A673 (cell line): ENCODE measurements at regions not wholly inside any gene's neighbourhood (a gene's known extent, or its start where the extent isn't known, plus 50 kb on each side); places are given as distances from the start of the nearest gene placed in this dataset.

ENCODE experiments used
- BruUV-seq: library from RNA; stranded (reverse); fragments of 400-500 nt; replicated peaks from 2 replicates; lab custom pipeline; 2021; lab: Mats Ljungman, UMichigan
- CTCF ChIA-PET: fragments of 300-600 bp; sonication (Branson Sonifier 250); formaldehyde crosslinking; loops from one replicate; lab custom pipeline; 2022; ENCODE audit warnings: antibody characterized with exemption; lab: Charles Lee
- POLR2A ChIA-PET: fragments of 300-600 bp; sonication (Branson Sonifier 250); formaldehyde crosslinking; loops from one replicate; lab custom pipeline; 2022; ENCODE audit warnings: antibody characterized with exemption; ENCODE audit not compliant: low non-redundant PET; lab: Charles Lee
- DNase-seq: peaks from one replicate; pipeline ENCODE4 v3.0.0-alpha.2; 2015; ENCODE audit warnings: low spot score
- H3K27ac ChIP-seq: fragments of 200-600 bp; sonication (generic); 2 replicates; pipeline ENCODE4 v1.5.1; 2016; ENCODE audit warnings: mixed run types, low read depth, mild to moderate bottlenecking, mixed read lengths, antibody characterized with exemption, low read length; ENCODE audit not compliant: poor library complexity, severe bottlenecking
- H3K27me3 ChIP-seq: fragments of 200-600 bp; sonication (generic); replicated peaks from 2 replicates; pipeline ENCODE4 v1.6.1; 2017; ENCODE audit warnings: mixed run types, low read depth, mild to moderate bottlenecking, mixed read lengths, antibody characterized with exemption, low read length; ENCODE audit not compliant: insufficient read depth, poor library complexity
- H3K36me3 ChIP-seq: fragments of 200-600 bp; sonication (generic); 2 replicates; pipeline ENCODE4 v1.6.1; 2016; ENCODE audit warnings: mixed run types, mild to moderate bottlenecking, mixed read lengths, antibody characterized with exemption, low read length; ENCODE audit not compliant: insufficient read depth, poor library complexity, severe bottlenecking
- H3K4me1 ChIP-seq: fragments of 200-600 bp; sonication (generic); 2 replicates; pipeline ENCODE4 v1.6.1; 2017; ENCODE audit warnings: mixed run types, mild to moderate bottlenecking, mixed read lengths, antibody characterized with exemption, low read length; ENCODE audit not compliant: insufficient read depth, poor library complexity, severe bottlenecking
- H3K4me3 ChIP-seq: fragments of 200-600 bp; sonication (generic); 2 replicates; pipeline ENCODE4 v1.5.1; 2016; ENCODE audit warnings: low read depth, mixed run types, mild to moderate bottlenecking, mixed read lengths, low read length; ENCODE audit not compliant: poor library complexity, severe bottlenecking
- H3K9me3 ChIP-seq: fragments of 200-600 bp; sonication (generic); 2 replicates; pipeline ENCODE4 v1.6.1; 2016; ENCODE audit warnings: mixed run types, low read depth, mild to moderate bottlenecking, mixed read lengths, antibody characterized with exemption, low read length; ENCODE audit not compliant: poor library complexity, severe bottlenecking
- EZH2 ChIP-seq: fragments of 200-600 bp; sonication (generic); IDR thresholded peaks from 2 replicates; pipeline ENCODE4 v1.6.1; 2017; ENCODE audit warnings: borderline replicate concordance, low read depth, mild to moderate bottlenecking, mixed read lengths, antibody characterized with exemption, low read length; ENCODE audit not compliant: poor library complexity, severe bottlenecking
- intact Hi-C: fragments of 100-400 bp; cut with micrococcal nuclease; formaldehyde crosslinking; loops from one replicate; pipeline ENCODE4 v1.10.0; 2022; ENCODE audit not compliant: unreplicated experiment
- TF ChIP-seq, protein P1 (sequence below): fragments of 300-800, 200-600 bp; sonication (generic); conservative IDR thresholded peaks from 2 replicates; pipeline ENCODE4 v1.5.1; 2017; ENCODE audit warnings: low read depth, mild to moderate bottlenecking, antibody characterized with exemption, low read length, moderate library complexity, mixed read lengths

DNA sequence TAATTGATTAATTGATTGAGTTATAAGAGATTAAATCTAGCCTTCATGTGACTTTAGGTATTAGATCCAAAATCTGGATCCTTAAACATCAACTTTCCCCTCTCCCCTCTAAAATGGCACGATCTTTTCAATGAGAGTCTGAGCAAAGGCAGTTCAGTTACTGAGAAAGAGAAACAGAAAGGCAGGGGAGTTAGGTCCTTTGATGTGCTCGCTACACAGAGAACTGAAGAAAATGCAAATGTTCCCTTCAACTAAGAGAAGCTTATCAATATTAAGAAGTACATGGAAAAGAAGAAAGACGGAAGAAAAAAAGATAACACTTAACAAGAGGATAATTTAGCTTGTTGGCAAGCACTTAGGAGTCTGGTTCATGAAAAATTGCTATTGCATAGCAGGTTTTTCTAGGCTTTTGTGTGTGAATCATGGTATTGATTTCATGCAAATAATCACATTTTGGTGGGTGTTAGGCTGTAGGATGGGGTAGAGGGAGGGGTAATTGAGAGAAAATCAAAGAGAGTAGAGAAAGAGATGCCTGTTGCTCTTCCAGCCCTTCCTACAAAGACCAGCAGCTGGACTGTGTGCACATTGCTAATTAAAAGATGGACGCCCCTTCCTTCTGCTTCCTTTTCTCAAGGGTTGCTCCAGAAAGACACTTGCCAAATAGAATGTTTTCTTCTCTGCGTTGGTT, 307.6 kb upstream of the PLXNA2 start:
- no peak overlapping the region for H3K4me3 ChIP-seq
- no peaks in the 10 kb centered on the region for H3K9me3 ChIP-seq
- no peak overlapping the region for H3K27ac ChIP-seq
- peaks cover 28% of the 10 kb centered on the region for H3K27me3 ChIP-seq
- no peak for TF ChIP-seq EZH2
- TF ChIP-seq, protein P1, sequence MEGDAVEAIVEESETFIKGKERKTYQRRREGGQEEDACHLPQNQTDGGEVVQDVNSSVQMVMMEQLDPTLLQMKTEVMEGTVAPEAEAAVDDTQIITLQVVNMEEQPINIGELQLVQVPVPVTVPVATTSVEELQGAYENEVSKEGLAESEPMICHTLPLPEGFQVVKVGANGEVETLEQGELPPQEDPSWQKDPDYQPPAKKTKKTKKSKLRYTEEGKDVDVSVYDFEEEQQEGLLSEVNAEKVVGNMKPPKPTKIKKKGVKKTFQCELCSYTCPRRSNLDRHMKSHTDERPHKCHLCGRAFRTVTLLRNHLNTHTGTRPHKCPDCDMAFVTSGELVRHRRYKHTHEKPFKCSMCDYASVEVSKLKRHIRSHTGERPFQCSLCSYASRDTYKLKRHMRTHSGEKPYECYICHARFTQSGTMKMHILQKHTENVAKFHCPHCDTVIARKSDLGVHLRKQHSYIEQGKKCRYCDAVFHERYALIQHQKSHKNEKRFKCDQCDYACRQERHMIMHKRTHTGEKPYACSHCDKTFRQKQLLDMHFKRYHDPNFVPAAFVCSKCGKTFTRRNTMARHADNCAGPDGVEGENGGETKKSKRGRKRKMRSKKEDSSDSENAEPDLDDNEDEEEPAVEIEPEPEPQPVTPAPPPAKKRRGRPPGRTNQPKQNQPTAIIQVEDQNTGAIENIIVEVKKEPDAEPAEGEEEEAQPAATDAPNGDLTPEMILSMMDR = no peak
- no peaks in the 10 kb centered on the region for H3K4me1 ChIP-seq
- ChIA-PET CTCF (no interaction called here), POLR2A (no interaction called here)
- no peaks in the 10 kb centered on the region for H3K36me3 ChIP-seq
- intact Hi-C loops = no loop called here
- BruUV-seq = no TSS peak
- no peak for DNase-seq

DNA sequence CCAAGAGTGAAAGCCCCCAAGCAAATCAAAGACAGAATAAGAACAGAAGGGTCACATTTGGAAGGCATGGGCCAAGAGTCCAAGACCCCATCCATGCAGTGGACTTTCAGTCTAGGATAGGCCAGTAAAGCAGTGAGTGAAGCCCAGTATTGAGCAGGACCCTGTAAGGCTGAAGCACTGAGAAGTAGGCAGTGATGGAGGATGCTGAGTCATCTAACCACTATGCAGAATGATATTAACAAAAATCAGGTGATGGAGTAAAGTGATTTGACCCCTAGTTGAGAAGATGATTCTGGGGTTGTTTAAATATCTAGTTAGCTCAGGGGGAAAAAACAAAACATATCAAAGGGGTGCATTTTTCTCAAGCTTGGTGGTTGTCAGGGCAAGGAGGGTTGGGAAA, 308.7 kb upstream of the PLXNA2 start:
- Histone ChIP-seq H3K4me1 (no peaks in the 10 kb centered on the region), H3K4me3 (no peak overlapping the region), H3K9me3 (no peaks in the 10 kb centered on the region), H3K27ac (no peak overlapping the region), H3K27me3 (peaks cover 17% of the 10 kb centered on the region), H3K36me3 (no peaks in the 10 kb centered on the region)
- TF ChIP-seq, protein P1 = no peak
- no peak for TF ChIP-seq EZH2
- BruUV-seq = no TSS peak
- DNase-seq = no peak
- intact Hi-C loops = no loop called here
- ChIA-PET POLR2A (no interaction called here), CTCF (no interaction called here)

DNA sequence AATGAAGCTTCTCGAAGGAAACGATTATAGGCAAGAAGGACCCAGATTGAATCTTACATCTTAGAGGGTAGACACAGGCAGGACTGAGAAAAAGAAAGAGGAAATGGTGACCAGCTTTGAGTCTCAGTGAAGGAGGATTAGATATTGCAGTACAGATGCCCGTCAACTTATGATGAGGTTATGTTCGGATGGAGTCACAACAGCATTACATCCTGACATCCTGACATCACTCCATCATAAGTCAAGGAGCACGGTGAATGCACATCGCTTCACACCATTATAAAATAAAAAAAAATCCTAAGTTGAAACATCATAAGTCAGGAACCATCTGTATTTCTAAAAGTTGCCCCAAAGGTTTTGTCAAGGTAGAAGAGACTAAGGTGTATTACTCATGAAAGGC, 312.3 kb upstream of the PLXNA2 start:
- H3K9me3 ChIP-seq = no peaks in the 10 kb centered on the region
- H3K27ac ChIP-seq = no peak overlapping the region
- TF ChIP-seq, protein P1 = no peak
- no peak for TF ChIP-seq EZH2
- H3K27me3 ChIP-seq = peaks cover under 1% of the 10 kb centered on the region
- ChIA-PET CTCF (no interaction called here), POLR2A (no interaction called here)
- no peaks in the 10 kb centered on the region for H3K4me1 ChIP-seq
- H3K36me3 ChIP-seq = no peaks in the 10 kb centered on the region
- intact Hi-C loops = no loop called here
- BruUV-seq = no TSS peak
- no peak overlapping the region for H3K4me3 ChIP-seq
- no peak for DNase-seq
